HG02852 (cell line): ENCODE measurements at regions not wholly inside any gene's neighbourhood (a gene's known extent, or its start where the extent isn't known, plus 50 kb on each side); places are given as distances from the start of the nearest gene placed in this dataset.

Experiments
- ATAC-seq: cut with Tn5 transposase; IDR thresholded peaks from one replicate; pipeline ENCODE4 v1.9.1; 2021; ENCODE audit warnings: mild to moderate bottlenecking, moderate library complexity; ENCODE audit not compliant: unreplicated experiment

- no peak for ATAC-seq
Measured at GRCh38 chr20:40738976-40739375, 49.9 kb upstream of the MAFB start.

GRCh38 chr20:40739841-40740240 is 50.8 kb upstream of the MAFB start:
- ATAC-seq: no peak

- no peak for ATAC-seq
Measured at GRCh38 chr20:40741507-40742106, 52.6 kb upstream of the MAFB start.

GRCh38 chr20:40743141-40743775 is 54.2 kb upstream of the MAFB start:
- no peak for ATAC-seq

GRCh38 chr20:40744072-40744817 is 55.2 kb upstream of the MAFB start:
- ATAC-seq: no peak

GRCh38 chr20:40744818-40745175 is 55.8 kb upstream of the MAFB start:
- ATAC-seq: no peak

- ATAC-seq: no peak
Measured at GRCh38 chr20:40746251-40746650, 57.2 kb upstream of the MAFB start.

GRCh38 chr20:40748182-40748581 is 59.1 kb upstream of the MAFB start:
- no peak for ATAC-seq

GRCh38 chr20:40749985-40750506 is 61.0 kb upstream of the MAFB start:
- ATAC-seq: no peak

GRCh38 chr20:40750541-40751035 is 61.6 kb upstream of the MAFB start:
- no peak for ATAC-seq

GRCh38 chr20:40753472-40753871 is 64.4 kb upstream of the MAFB start:
- no peak for ATAC-seq

GRCh38 chr20:40754339-40754943 is 65.4 kb upstream of the MAFB start:
- no peak for ATAC-seq

GRCh38 chr20:40757087-40757486 is 68.1 kb upstream of the MAFB start:
- no peak for ATAC-seq

GRCh38 chr20:40758790-40759189 is 69.8 kb upstream of the MAFB start:
- ATAC-seq: no peak

GRCh38 chr20:40760399-40760798 is 71.4 kb upstream of the MAFB start:
- ATAC-seq: no peak

- no peak for ATAC-seq
Measured at GRCh38 chr20:40763646-40764295, 74.7 kb upstream of the MAFB start.

- ATAC-seq: no peak
Measured at GRCh38 chr20:40765814-40766480, 76.9 kb upstream of the MAFB start.

- ATAC-seq: no peak
Measured at GRCh38 chr20:40766790-40767614, 78.0 kb upstream of the MAFB start.

- ATAC-seq: no peak
Measured at GRCh38 chr20:40767615-40767924, 78.5 kb upstream of the MAFB start.

GRCh38 chr20:40768105-40768504 is 79.1 kb upstream of the MAFB start:
- no peak for ATAC-seq
